Liver (tissue), 8 donors: ENCODE measurements at regions not wholly inside any gene's neighbourhood (a gene's known extent, or its start where the extent isn't known, plus 50 kb on each side); places are given as distances from the start of the nearest gene placed in this dataset.

ENCODE experiments used
- DNase-seq: peaks from one replicate; pipeline ENCODE4 v3.0.0-alpha.2; 2017; ENCODE audit warnings: low spot score
- H3K27ac ChIP-seq, 2 donors: one replicate each; pipeline ENCODE4 v1.7.0; 2013; ENCODE audit warnings: inconsistent platforms in 2 of 2, low read length in 2 of 2, control low read depth in 1 of 2, low read depth in 1 of 2, mild to moderate bottlenecking in 1 of 2
- H3K27me3 ChIP-seq, 4 donors: one replicate each; pipeline versions ENCODE4 v1.6.1 to v1.7.0; 2013; ENCODE audit warnings: low read length in 3 of 4, inconsistent platforms in 1 of 4, mild to moderate bottlenecking in 1 of 4, moderate library complexity in 1 of 4; ENCODE audit not compliant: control insufficient read depth in 4 of 4, insufficient read depth in 4 of 4
- H3K36me3 ChIP-seq, 4 donors: one replicate each; pipeline versions ENCODE4 v1.6.1 to v1.7.0; 2013; ENCODE audit warnings: low read length in 3 of 4, mild to moderate bottlenecking in 3 of 4, low read depth in 1 of 4, moderate library complexity in 1 of 4; ENCODE audit not compliant: control insufficient read depth in 4 of 4, insufficient read depth in 3 of 4
- H3K4me1 ChIP-seq, 4 donors: one replicate each; pipeline versions ENCODE4 v1.6.1 to v1.7.0; 2013; ENCODE audit warnings: low read length in 3 of 4, mild to moderate bottlenecking in 3 of 4, moderate library complexity in 1 of 4; ENCODE audit not compliant: control insufficient read depth in 4 of 4, insufficient read depth in 4 of 4
- H3K4me3 ChIP-seq, 3 donors: one replicate each; pipeline versions ENCODE4 v1.6.1 to v1.7.0; 2013; ENCODE audit warnings: low read length in 3 of 3, control low read depth in 1 of 3, low read depth in 1 of 3, mild to moderate bottlenecking in 1 of 3
- H3K9ac ChIP-seq, 2 donors: one replicate each; pipeline ENCODE4 v1.7.0; 2013; ENCODE audit warnings: low read length in 2 of 2, mild to moderate bottlenecking in 2 of 2, moderate library complexity in 2 of 2, control low read depth in 1 of 2, low read depth in 1 of 2
- H3K9me3 ChIP-seq, 4 donors: one replicate each; pipeline versions ENCODE4 v1.6.1 to v1.7.0; 2013; ENCODE audit warnings: low read length in 3 of 4; ENCODE audit not compliant: control insufficient read depth in 4 of 4
- EGR1 ChIP-seq, 2 donors: IDR thresholded peaks; 2 replicates each; pipeline ENCODE4 v1.6.1; 2016 to 2018; ENCODE audit warnings: antibody characterized with exemption in 2 of 2, low read depth in 2 of 2
- FOXA1 ChIP-seq: IDR thresholded peaks from 2 replicates; pipeline ENCODE4 v1.6.1; 2016; ENCODE audit warnings: antibody characterized with exemption
- FOXA2 ChIP-seq: IDR thresholded peaks from 2 replicates; pipeline ENCODE4 v1.6.1; 2016; ENCODE audit warnings: antibody characterized with exemption
- GABPA ChIP-seq, 2 donors: IDR thresholded peaks in 1 of 2; conservative IDR thresholded peaks in 1 of 2; 2 replicates each; pipeline ENCODE4 v1.6.1; 2016; ENCODE audit warnings: antibody characterized with exemption in 2 of 2, mild to moderate bottlenecking in 1 of 2, moderate library complexity in 1 of 2
- HNF4A ChIP-seq, 2 donors: conservative IDR thresholded peaks; 2 replicates each; pipeline ENCODE4 v1.6.1; 2016; ENCODE audit warnings: antibody characterized with exemption in 2 of 2, mild to moderate bottlenecking in 2 of 2
- HNF4G ChIP-seq: IDR thresholded peaks from 2 replicates; pipeline ENCODE4 v1.6.1; 2016; ENCODE audit warnings: antibody characterized with exemption
- JUND ChIP-seq, 2 donors: IDR thresholded peaks; 2 replicates each; pipeline ENCODE4 v1.6.1; 2016; ENCODE audit warnings: antibody characterized with exemption in 2 of 2
- NR2F2 ChIP-seq: IDR thresholded peaks from 2 replicates; pipeline ENCODE4 v1.6.1; 2016; ENCODE audit warnings: antibody characterized with exemption
- RAD21 ChIP-seq, 2 donors: IDR thresholded peaks; 2 replicates each; pipeline ENCODE4 v1.6.1; 2016; ENCODE audit warnings: antibody characterized with exemption in 2 of 2, mild to moderate bottlenecking in 2 of 2
- RXRA ChIP-seq, 2 donors: IDR thresholded peaks; 2 replicates each; pipeline ENCODE4 v1.6.1; 2017 to 2018; ENCODE audit warnings: antibody characterized with exemption in 2 of 2, mild to moderate bottlenecking in 1 of 2
- SP1 ChIP-seq: IDR thresholded peaks from 2 replicates; pipeline ENCODE4 v1.6.1; 2018; ENCODE audit warnings: antibody characterized with exemption, mild to moderate bottlenecking
- TAF1 ChIP-seq: conservative IDR thresholded peaks from 2 replicates; pipeline ENCODE4 v1.6.1; 2016; ENCODE audit warnings: antibody characterized with exemption, mild to moderate bottlenecking
- YY1 ChIP-seq: IDR thresholded peaks from 2 replicates; pipeline ENCODE4 v1.6.1; 2016; ENCODE audit warnings: antibody characterized with exemption, mild to moderate bottlenecking
- WGBS: extraction: QIAGEN DNeasy Blood & Tissue Kit; methylation state at CpG from one replicate; pipeline ENCODE4 v1.1.7; 2013; 5-methylcytosine and 5-hydroxymethylcytosine counted together
- TF ChIP-seq, protein P1 (sequence below): IDR thresholded peaks from 2 replicates; pipeline ENCODE4 v1.6.1; 2016; ENCODE audit warnings: antibody characterized with exemption
- TF ChIP-seq, protein P2 (sequence below): IDR thresholded peaks from 2 replicates; pipeline ENCODE4 v1.6.1; 2016; ENCODE audit warnings: antibody characterized with exemption
- TF ChIP-seq, protein P3 (sequence below): IDR thresholded peaks from 2 replicates; pipeline ENCODE4 v1.6.1; 2016; ENCODE audit warnings: antibody characterized with exemption, mild to moderate bottlenecking
- TF ChIP-seq, protein P4 (sequence below): fragments of 150-350 bp; IDR thresholded peaks from 2 replicates; pipeline ENCODE4 v1.5.1; 2017; ENCODE audit warnings: improper control_type of control experiment, low read depth, low read length; ENCODE audit not compliant: missing input control
- TF ChIP-seq, protein P5 (sequence below): IDR thresholded peaks from 2 replicates; pipeline ENCODE4 v1.6.1; 2016; ENCODE audit warnings: antibody characterized with exemption
- donor health status: healthy.
- donor health status: healthy.
- donor health status: healthy.
- donor health status: healthy.
- donor health status: healthy.

DNA sequence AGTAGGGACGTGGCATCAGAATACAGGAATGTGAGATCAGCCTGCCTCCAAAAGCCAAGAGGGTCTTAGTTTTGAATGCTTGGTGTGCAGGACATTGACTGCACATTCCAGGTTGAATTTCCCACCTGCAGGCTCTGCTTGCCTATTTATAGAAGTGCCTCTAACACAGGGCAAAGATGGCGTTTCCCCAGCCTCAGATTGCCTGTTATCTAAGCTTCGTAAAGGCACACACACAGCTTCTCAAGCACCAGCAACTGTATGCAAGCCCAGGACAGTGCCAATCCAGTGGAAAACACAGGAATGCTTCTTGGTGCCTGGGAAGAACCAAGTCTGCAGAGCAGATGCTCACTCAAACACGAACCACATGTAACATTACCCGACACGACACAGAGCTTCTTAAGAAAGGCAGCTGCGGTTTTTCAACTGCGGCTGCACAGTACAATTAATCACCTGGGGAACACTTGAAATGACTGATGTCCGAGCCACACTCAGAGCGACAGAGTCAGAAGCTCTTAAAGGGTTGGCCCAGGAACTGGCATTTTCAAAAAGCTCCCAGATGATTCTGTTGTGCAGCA is 90.0 kb upstream of the ANKRD34C start:
- H3K9ac ChIP-seq: no peak overlapping the region
- no peak overlapping the region for H3K4me3 ChIP-seq
- H3K4me1 ChIP-seq: no peaks in the 10 kb centered on the region
- no peaks in the 10 kb centered on the region for H3K27me3 ChIP-seq
- TF ChIP-seq FOXA2 (no peak), GABPA (IDR thresholded peaks at IDR 0.05 in 1 of 2, conservative IDR thresholded peaks at IDR 0.05 in 1 of 2) (no peak), FOXA1 (no peak), NR2F2 (no peak), EGR1 (IDR thresholded peaks at IDR 0.05; ENCODE audit: low read depth in 2 of 2) (no peak), HNF4A (conservative IDR thresholded peaks at IDR 0.05) (no peak), RXRA (IDR thresholded peaks at IDR 0.05) (no peak), YY1 (no peak), SP1 (no peak), RAD21 (IDR thresholded peaks at IDR 0.05) (no peak), TAF1 (no peak), HNF4G (no peak), JUND (IDR thresholded peaks at IDR 0.05) (no peak)
- TF ChIP-seq, protein P1, sequence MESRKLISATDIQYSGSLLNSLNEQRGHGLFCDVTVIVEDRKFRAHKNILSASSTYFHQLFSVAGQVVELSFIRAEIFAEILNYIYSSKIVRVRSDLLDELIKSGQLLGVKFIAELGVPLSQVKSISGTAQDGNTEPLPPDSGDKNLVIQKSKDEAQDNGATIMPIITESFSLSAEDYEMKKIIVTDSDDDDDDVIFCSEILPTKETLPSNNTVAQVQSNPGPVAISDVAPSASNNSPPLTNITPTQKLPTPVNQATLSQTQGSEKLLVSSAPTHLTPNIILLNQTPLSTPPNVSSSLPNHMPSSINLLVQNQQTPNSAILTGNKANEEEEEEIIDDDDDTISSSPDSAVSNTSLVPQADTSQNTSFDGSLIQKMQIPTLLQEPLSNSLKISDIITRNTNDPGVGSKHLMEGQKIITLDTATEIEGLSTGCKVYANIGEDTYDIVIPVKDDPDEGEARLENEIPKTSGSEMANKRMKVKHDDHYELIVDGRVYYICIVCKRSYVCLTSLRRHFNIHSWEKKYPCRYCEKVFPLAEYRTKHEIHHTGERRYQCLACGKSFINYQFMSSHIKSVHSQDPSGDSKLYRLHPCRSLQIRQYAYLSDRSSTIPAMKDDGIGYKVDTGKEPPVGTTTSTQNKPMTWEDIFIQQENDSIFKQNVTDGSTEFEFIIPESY: no peak
- TF ChIP-seq, protein P2, sequence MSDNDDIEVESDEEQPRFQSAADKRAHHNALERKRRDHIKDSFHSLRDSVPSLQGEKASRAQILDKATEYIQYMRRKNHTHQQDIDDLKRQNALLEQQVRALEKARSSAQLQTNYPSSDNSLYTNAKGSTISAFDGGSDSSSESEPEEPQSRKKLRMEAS: no peak
- TF ChIP-seq, protein P3, sequence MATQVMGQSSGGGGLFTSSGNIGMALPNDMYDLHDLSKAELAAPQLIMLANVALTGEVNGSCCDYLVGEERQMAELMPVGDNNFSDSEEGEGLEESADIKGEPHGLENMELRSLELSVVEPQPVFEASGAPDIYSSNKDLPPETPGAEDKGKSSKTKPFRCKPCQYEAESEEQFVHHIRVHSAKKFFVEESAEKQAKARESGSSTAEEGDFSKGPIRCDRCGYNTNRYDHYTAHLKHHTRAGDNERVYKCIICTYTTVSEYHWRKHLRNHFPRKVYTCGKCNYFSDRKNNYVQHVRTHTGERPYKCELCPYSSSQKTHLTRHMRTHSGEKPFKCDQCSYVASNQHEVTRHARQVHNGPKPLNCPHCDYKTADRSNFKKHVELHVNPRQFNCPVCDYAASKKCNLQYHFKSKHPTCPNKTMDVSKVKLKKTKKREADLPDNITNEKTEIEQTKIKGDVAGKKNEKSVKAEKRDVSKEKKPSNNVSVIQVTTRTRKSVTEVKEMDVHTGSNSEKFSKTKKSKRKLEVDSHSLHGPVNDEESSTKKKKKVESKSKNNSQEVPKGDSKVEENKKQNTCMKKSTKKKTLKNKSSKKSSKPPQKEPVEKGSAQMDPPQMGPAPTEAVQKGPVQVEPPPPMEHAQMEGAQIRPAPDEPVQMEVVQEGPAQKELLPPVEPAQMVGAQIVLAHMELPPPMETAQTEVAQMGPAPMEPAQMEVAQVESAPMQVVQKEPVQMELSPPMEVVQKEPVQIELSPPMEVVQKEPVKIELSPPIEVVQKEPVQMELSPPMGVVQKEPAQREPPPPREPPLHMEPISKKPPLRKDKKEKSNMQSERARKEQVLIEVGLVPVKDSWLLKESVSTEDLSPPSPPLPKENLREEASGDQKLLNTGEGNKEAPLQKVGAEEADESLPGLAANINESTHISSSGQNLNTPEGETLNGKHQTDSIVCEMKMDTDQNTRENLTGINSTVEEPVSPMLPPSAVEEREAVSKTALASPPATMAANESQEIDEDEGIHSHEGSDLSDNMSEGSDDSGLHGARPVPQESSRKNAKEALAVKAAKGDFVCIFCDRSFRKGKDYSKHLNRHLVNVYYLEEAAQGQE: no peak
- TF ChIP-seq, protein P4, sequence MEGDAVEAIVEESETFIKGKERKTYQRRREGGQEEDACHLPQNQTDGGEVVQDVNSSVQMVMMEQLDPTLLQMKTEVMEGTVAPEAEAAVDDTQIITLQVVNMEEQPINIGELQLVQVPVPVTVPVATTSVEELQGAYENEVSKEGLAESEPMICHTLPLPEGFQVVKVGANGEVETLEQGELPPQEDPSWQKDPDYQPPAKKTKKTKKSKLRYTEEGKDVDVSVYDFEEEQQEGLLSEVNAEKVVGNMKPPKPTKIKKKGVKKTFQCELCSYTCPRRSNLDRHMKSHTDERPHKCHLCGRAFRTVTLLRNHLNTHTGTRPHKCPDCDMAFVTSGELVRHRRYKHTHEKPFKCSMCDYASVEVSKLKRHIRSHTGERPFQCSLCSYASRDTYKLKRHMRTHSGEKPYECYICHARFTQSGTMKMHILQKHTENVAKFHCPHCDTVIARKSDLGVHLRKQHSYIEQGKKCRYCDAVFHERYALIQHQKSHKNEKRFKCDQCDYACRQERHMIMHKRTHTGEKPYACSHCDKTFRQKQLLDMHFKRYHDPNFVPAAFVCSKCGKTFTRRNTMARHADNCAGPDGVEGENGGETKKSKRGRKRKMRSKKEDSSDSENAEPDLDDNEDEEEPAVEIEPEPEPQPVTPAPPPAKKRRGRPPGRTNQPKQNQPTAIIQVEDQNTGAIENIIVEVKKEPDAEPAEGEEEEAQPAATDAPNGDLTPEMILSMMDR: no peak
- TF ChIP-seq, protein P5, sequence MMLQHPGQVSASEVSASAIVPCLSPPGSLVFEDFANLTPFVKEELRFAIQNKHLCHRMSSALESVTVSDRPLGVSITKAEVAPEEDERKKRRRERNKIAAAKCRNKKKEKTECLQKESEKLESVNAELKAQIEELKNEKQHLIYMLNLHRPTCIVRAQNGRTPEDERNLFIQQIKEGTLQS: no peak
- no peaks in the 10 kb centered on the region for H3K9me3 ChIP-seq
- WGBS: 88% methylated on average over 10 of the region's 10 CpGs
- H3K36me3 ChIP-seq: no peaks in the 10 kb centered on the region
- no peak overlapping the region for H3K27ac ChIP-seq
- no peak for DNase-seq
